ENCODE measurements at regions not wholly inside any gene's neighbourhood (a gene's known extent, or its start where the extent isn't known, plus 50 kb on each side); places are given as distances from the start of the nearest gene placed in this dataset.

DNA sequence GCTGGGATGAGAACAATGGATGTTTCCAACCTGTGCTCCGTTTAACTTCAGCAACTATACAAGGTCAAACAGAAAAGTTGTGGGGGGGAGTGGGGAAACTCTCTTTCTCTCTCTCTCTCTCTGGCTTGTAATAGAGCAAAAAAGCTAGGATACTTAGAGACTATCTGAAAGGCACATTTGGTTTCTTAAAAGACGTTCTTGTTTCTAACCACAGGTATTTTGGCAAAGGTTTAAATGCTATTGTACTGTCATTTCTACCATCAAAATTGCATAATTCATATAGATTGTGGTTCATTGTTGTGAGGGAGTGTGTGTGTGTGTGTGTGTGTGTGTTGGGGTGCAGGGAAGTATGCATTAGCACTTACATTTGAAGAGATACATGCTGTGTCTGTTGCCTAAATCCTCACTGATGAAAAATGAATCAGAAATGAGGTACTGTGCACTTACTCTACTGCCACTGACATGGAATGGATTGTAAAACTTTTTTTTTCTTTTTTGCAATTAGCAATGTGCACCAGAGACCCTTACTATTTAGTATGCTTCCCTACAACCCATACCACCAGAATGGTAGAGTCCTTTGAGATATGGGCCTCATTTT is 841.0 kb upstream of the PIK3C3 start:
- no peak for FAIRE-seq
- 67% methylated on average over 2 of the region's 2 CpGs; no CpG with 5 or more reads in 1 of the 2 experiments for WGBS, 2 experiments (ENCODE audit: extremely low coverage in 1 of 2, insufficient coverage in 1 of 2, insufficient read length in 1 of 2, insufficient replicate concordance in 2 of 2, low coverage in 1 of 2, low lambda C conversion rate in 2 of 2, missing lambda C conversion rate in 1 of 2)
- TF ChIP-seq PHF8 (conservative IDR thresholded peaks at IDR 0.05; ENCODE audit: low read depth, low read length) (no peak), ZNF274 (IDR thresholded peaks at IDR 0.05; ENCODE audit: borderline replicate concordance, extremely low read depth, low read length) (no peak), GTF2F1 (IDR thresholded peaks at IDR 0.05; ENCODE audit: borderline replicate concordance, low read depth, low read length) (no peak), CEBPB (IDR thresholded peaks at IDR 0.05; ENCODE audit: low read depth, low read length) (no peak), EP300 (IDR thresholded peaks at IDR 0.05; ENCODE audit: borderline replicate concordance in 1 of 2, low read depth in 2 of 2, low read length in 2 of 2) (no peak), TEAD4 (IDR thresholded peaks at IDR 0.05; ENCODE audit: low read depth, low read length) (no peak), BCL11A (IDR thresholded peaks at IDR 0.05; ENCODE audit: low read depth in 2 of 2, low read length in 2 of 2) (no peak), MAX (IDR thresholded peaks at IDR 0.05) (no peak), NRF1 (IDR thresholded peaks at IDR 0.05; ENCODE audit: low read depth, low read length) (no peak)
- TF ChIP-seq, protein P1, sequence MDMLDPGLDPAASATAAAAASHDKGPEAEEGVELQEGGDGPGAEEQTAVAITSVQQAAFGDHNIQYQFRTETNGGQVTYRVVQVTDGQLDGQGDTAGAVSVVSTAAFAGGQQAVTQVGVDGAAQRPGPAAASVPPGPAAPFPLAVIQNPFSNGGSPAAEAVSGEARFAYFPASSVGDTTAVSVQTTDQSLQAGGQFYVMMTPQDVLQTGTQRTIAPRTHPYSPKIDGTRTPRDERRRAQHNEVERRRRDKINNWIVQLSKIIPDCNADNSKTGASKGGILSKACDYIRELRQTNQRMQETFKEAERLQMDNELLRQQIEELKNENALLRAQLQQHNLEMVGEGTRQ (IDR thresholded peaks at IDR 0.05; ENCODE audit: low read length): no peak
- TF ChIP-seq, protein P2, sequence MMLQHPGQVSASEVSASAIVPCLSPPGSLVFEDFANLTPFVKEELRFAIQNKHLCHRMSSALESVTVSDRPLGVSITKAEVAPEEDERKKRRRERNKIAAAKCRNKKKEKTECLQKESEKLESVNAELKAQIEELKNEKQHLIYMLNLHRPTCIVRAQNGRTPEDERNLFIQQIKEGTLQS (IDR thresholded peaks at IDR 0.05; ENCODE audit: insufficient read depth, low read depth, low read length): no peak

More for the DNA sequence above, 841.0 kb upstream of the PIK3C3 start:
- Histone ChIP-seq H2BK12ac (ENCODE audit: low read depth, low read length) (no peak overlapping the region), H2BK5ac (ENCODE audit: low read depth, low read length) (no peak overlapping the region), H3K14ac (ENCODE audit: insufficient read length) (no peak overlapping the region), H2BK15ac (ENCODE audit: low read length) (no peak overlapping the region), H2BK120ac (replicated peaks; ENCODE audit: low read depth, low read length) (no peak overlapping the region), H4K5ac (ENCODE audit: insufficient read length, low read depth, low read length) (no peak overlapping the region), H3K4ac (replicated peaks; ENCODE audit: insufficient read length, low read depth, low read length) (no peak overlapping the region), H3K4me3 (ENCODE audit: extremely low read depth in 1 of 4, insufficient read depth in 2 of 4, low read depth in 3 of 4, low read length in 4 of 4) (no peak overlapping the region), H3K4me1 (replicated peaks in 1 of 4; ENCODE audit: control insufficient read depth in 3 of 4, insufficient read depth in 4 of 4, low read length in 3 of 4) (no peaks in the 10 kb centered on the region), H3K27me3 (replicated peaks in 1 of 4; ENCODE audit: control insufficient read depth in 3 of 4, extremely low read depth in 1 of 4, insufficient read depth in 3 of 4, low read length in 3 of 4) (no peaks in the 10 kb centered on the region), H2AK5ac (ENCODE audit: low read depth, low read length) (no peak overlapping the region), H2BK20ac (ENCODE audit: low read length) (no peak overlapping the region), H3K9ac (replicated peaks in 1 of 4; ENCODE audit: extremely low read depth in 1 of 4, low read depth in 3 of 4, low read length in 3 of 4) (no peak overlapping the region), H3K79me2 (ENCODE audit: control insufficient read depth in 1 of 2, insufficient read depth in 2 of 2, low read length in 2 of 2) (no peaks in the 10 kb centered on the region), H3K36me3 (ENCODE audit: control insufficient read depth in 2 of 4, insufficient read depth in 4 of 4, low read length in 3 of 4) (no peaks in the 10 kb centered on the region), H4K8ac (ENCODE audit: extremely low read depth, insufficient read depth, low read length) (no peak overlapping the region), H3K27ac (ENCODE audit: low read depth, low read length) (no peak overlapping the region), H3K56ac (replicated peaks; ENCODE audit: insufficient read length, low read depth, low read length) (no peak overlapping the region), H4K20me1 (replicated peaks in 1 of 2; ENCODE audit: control insufficient read depth in 1 of 2, insufficient read depth in 2 of 2, low read length in 2 of 2) (no peaks in the 10 kb centered on the region), H3K9me3 (ENCODE audit: insufficient read depth in 2 of 2, low read depth in 1 of 2, low read length in 1 of 2) (no peaks in the 10 kb centered on the region), H2AFZ (ENCODE audit: low read length) (peak overlapping the region; percentile 21; the same call in 1 of the 2 replicates), H3K23ac (ENCODE audit: insufficient read length) (no peak overlapping the region), H3K79me1 (ENCODE audit: low read depth, low read length) (no peaks in the 10 kb centered on the region), H3K4me2 (ENCODE audit: insufficient read depth in 1 of 2, low read depth in 2 of 2, low read length in 2 of 2) (no peak overlapping the region), H3K23me2 (ENCODE audit: low read depth, low read length) (no peaks in the 10 kb centered on the region), H3K18ac (ENCODE audit: extremely low read depth, low read length) (no peak overlapping the region), H4K91ac (replicated peaks; ENCODE audit: insufficient read length, low read length) (no peak overlapping the region)
- CTCF ChIA-PET (ENCODE audit: partially characterized antibody): no interaction called here
- no peak for DNase-seq (ENCODE audit: low read depth in 1 of 2, low spot score in 2 of 2)
- POLR2A ChIA-PET (ENCODE audit: partially characterized antibody): no interaction called here

Data from H1 (cell line).